KMS-11 (cell line): ENCODE measurements at regions not wholly inside any gene's neighbourhood (a gene's known extent, or its start where the extent isn't known, plus 50 kb on each side); places are given as distances from the start of the nearest gene placed in this dataset.
"Not testable (repeated sequence)": the region's sequence is repeated elsewhere in the genome, so short reads cannot be mapped to it uniquely, and the experiment has no call there.

ENCODE experiments used
- H2AFZ ChIP-seq: fragments of 200-600 bp; sonication (generic); 2 replicates; pipeline ENCODE4 v1.6.1; 2016; ENCODE audit warnings: antibody characterized with exemption, mixed run types, low read depth
- H3K27ac ChIP-seq: fragments of 200-600 bp; sonication (generic); 2 replicates; pipeline ENCODE4 v1.6.1; 2016; ENCODE audit warnings: mild to moderate bottlenecking, mixed run types
- H3K27me3 ChIP-seq: fragments of 200-600 bp; sonication (generic); 2 replicates; pipeline ENCODE4 v1.6.1; 2017; ENCODE audit warnings: mild to moderate bottlenecking, low read depth, mixed run types, moderate library complexity; ENCODE audit not compliant: insufficient read depth
- H3K36me3 ChIP-seq: fragments of 200-600 bp; sonication (generic); 2 replicates; pipeline ENCODE4 v1.6.1; 2017; ENCODE audit warnings: mild to moderate bottlenecking, mixed run types; ENCODE audit not compliant: insufficient read depth
- H3K4me1 ChIP-seq: fragments of 200-600 bp; sonication (generic); 2 replicates; pipeline ENCODE4 v1.6.1; 2016; ENCODE audit warnings: mild to moderate bottlenecking, low read depth, mixed run types; ENCODE audit not compliant: poor library complexity, severe bottlenecking
- H3K4me2 ChIP-seq: fragments of 200-600 bp; sonication (generic); 2 replicates; pipeline ENCODE4 v1.7.0; 2016; ENCODE audit warnings: mild to moderate bottlenecking, mixed run types
- H3K4me3 ChIP-seq: fragments of 200-600 bp; sonication (generic); IDR thresholded peaks from 2 replicates; pipeline ENCODE4 v1.6.1; 2017; ENCODE audit warnings: low read depth, low read length, mixed read lengths; ENCODE audit not compliant: insufficient read depth
- H3K79me2 ChIP-seq: fragments of 200-600 bp; sonication (generic); 2 replicates; pipeline ENCODE4 v1.6.1; 2016; ENCODE audit warnings: low read depth, mixed run types; ENCODE audit not compliant: insufficient read depth
- H3K9ac ChIP-seq: fragments of 200-600 bp; sonication (generic); 2 replicates; pipeline ENCODE4 v1.6.1; 2016; ENCODE audit warnings: mild to moderate bottlenecking, mixed run types
- H4K20me1 ChIP-seq: fragments of 200-600 bp; sonication (generic); 2 replicates; pipeline ENCODE4 v1.6.1; 2016; ENCODE audit warnings: mild to moderate bottlenecking, mixed run types; ENCODE audit not compliant: insufficient read depth
- TF ChIP-seq, protein P1 (sequence below): fragments of 200-600 bp; sonication (generic); conservative IDR thresholded peaks from 2 replicates; pipeline ENCODE4 v1.6.1; 2017; ENCODE audit warnings: low read depth, mild to moderate bottlenecking, antibody characterized with exemption, low read length, moderate library complexity, mixed read lengths

DNA sequence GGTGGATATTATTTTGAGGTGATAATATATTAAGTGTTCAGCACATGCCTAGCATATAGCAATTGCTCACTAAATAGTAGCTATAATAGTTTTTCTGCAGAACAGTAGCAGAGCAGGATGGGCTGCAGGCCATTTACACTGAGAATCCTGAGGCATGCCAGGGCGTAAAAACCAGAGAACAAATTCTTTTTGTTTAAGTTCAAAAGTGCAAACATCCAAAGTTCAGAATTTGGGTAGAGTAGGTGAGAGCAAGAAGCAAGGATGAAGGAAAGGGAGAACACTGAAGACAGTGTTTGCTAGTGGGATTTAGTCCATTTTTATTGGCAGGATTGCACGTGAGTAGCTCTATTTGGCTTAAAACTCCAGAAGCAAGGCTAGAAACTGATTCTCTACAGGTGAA, 72.0 kb upstream of the RHOBTB1 start:
- Histone ChIP-seq H3K9ac (no peak overlapping the region), H3K27ac (no peak overlapping the region), H4K20me1 (no peaks in the 10 kb centered on the region), H2AFZ (no peak overlapping the region), H3K4me2 (no peak overlapping the region), H3K27me3 (no peaks in the 10 kb centered on the region), H3K79me2 (no peaks in the 10 kb centered on the region), H3K4me3 (no peak overlapping the region), H3K4me1 (no peaks in the 10 kb centered on the region), H3K36me3 (no peaks in the 10 kb centered on the region)
- TF ChIP-seq, protein P1, sequence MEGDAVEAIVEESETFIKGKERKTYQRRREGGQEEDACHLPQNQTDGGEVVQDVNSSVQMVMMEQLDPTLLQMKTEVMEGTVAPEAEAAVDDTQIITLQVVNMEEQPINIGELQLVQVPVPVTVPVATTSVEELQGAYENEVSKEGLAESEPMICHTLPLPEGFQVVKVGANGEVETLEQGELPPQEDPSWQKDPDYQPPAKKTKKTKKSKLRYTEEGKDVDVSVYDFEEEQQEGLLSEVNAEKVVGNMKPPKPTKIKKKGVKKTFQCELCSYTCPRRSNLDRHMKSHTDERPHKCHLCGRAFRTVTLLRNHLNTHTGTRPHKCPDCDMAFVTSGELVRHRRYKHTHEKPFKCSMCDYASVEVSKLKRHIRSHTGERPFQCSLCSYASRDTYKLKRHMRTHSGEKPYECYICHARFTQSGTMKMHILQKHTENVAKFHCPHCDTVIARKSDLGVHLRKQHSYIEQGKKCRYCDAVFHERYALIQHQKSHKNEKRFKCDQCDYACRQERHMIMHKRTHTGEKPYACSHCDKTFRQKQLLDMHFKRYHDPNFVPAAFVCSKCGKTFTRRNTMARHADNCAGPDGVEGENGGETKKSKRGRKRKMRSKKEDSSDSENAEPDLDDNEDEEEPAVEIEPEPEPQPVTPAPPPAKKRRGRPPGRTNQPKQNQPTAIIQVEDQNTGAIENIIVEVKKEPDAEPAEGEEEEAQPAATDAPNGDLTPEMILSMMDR = no peak

DNA sequence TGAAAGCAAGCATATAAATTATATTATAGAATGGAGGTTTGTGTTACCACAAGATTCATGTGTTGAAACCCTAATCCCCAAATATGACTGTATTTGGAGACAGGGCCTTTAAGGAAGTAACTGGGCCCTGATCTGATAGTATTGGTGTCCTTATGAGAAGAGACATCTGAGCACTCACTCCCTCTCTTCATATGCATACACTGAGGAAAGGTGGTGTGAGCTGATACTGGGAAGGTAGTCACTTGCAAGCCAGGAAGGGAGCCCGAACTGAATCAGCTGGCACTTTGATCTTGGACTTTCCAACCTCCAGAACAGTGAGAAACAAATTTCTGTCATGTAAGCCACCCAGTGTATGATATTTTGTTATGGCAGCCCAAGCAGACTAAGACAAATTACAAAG, 66.9 kb upstream of the RHOBTB1 start:
- H2AFZ ChIP-seq = no peak overlapping the region
- H3K36me3 ChIP-seq = no peaks in the 10 kb centered on the region
- H3K4me3 ChIP-seq = no peak overlapping the region
- H3K4me2 ChIP-seq = no peak overlapping the region
- H3K79me2 ChIP-seq = no peaks in the 10 kb centered on the region
- H3K27me3 ChIP-seq = no peaks in the 10 kb centered on the region
- TF ChIP-seq, protein P1 = no peak
- H3K27ac ChIP-seq = no peak overlapping the region
- H4K20me1 ChIP-seq = no peaks in the 10 kb centered on the region
- no peak overlapping the region for H3K9ac ChIP-seq
- H3K4me1 ChIP-seq = no peaks in the 10 kb centered on the region

DNA sequence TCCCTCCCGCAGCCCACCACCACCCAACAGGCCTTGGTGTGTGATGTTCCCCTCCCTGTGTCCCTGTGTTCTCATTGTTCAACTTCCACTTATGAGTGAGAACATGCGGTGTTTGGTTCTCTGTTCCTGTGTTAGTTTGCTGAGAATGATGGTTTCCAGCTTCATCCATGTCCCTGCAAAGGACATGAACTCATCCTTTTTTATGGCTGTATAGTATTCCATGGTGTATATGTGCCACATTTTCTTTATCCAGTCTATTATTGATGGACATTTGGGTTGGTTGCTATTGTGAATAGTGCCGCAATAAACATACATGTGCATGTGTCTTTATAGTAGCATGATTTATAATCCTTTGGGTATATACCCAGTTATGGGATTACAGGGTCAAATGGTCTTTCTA, 59.1 kb upstream of the RHOBTB1 start:
- not testable (repeated sequence) for H3K4me3 ChIP-seq, H3K9ac ChIP-seq

DNA sequence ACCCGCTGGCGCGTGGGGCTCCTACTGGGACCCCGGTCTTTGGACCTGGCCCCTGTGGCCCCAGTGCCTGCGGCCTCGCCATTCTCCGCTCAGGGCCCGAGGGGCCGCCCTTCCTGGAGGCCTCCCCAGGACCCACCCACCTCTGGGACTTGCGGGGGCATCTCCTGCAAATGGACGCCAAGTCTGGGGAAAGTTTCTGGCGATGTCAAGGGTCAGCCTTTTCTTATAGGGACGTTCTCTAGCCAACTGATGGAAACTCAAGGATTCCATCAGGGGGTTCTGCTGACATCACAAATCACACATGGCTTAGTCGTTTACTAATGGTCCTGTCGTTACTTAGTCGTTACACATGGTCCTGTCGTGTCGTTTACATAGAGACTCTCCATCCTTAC, 57.7 kb upstream of the RHOBTB1 start:
- H3K9ac ChIP-seq = no peak overlapping the region

More for the DNA sequence above, 59.1 kb upstream of the RHOBTB1 start:
- H3K36me3 ChIP-seq, H2AFZ ChIP-seq, H3K79me2 ChIP-seq, H3K27me3 ChIP-seq, H3K27ac ChIP-seq, H3K4me2 ChIP-seq, H3K4me1 ChIP-seq, H4K20me1 ChIP-seq: not testable (repeated sequence)

More for the DNA sequence above, 57.7 kb upstream of the RHOBTB1 start:
- Histone ChIP-seq H3K36me3 (no peaks in the 10 kb centered on the region), H3K4me3 (no peak overlapping the region), H3K4me2 (no peak overlapping the region), H3K4me1 (no peaks in the 10 kb centered on the region), H3K27me3 (no peaks in the 10 kb centered on the region), H3K79me2 (no peaks in the 10 kb centered on the region), H3K27ac (no peak overlapping the region), H4K20me1 (no peaks in the 10 kb centered on the region), H2AFZ (no peak overlapping the region)
- TF ChIP-seq, protein P1 = no peak
